Glutamatergic neuron (in vitro differentiated cells): ENCODE measurements at regions not wholly inside any gene's neighbourhood (a gene's known extent, or its start where the extent isn't known, plus 50 kb on each side); places are given as distances from the start of the nearest gene placed in this dataset.

Experiments used
- DNase-seq: peaks from one replicate; pipeline ENCODE4 v3.0.0; 2022
- H3K27ac Mint-ChIP-seq: one replicate; pipeline ENCODE4 v1.8.0; 2020; ENCODE audit warnings: mild to moderate bottlenecking, mixed read lengths, inconsistent platforms; ENCODE audit not compliant: unreplicated experiment
- H3K27me3 Mint-ChIP-seq: one replicate; pipeline ENCODE4 v1.8.0; 2020; ENCODE audit warnings: mild to moderate bottlenecking, moderate library complexity, mixed read lengths, inconsistent platforms; ENCODE audit not compliant: unreplicated experiment
- H3K36me3 Mint-ChIP-seq: one replicate; pipeline ENCODE4 v1.8.0; 2020; ENCODE audit warnings: mild to moderate bottlenecking, mixed read lengths, inconsistent platforms; ENCODE audit not compliant: unreplicated experiment
- H3K4me1 Mint-ChIP-seq: one replicate; pipeline ENCODE4 v1.8.0; 2020; ENCODE audit warnings: mild to moderate bottlenecking, low read depth, mixed read lengths, inconsistent platforms; ENCODE audit not compliant: unreplicated experiment
- H3K4me3 Mint-ChIP-seq: one replicate; pipeline ENCODE4 v1.8.0; 2020; ENCODE audit warnings: mild to moderate bottlenecking, mixed read lengths, inconsistent platforms; ENCODE audit not compliant: unreplicated experiment
- H3K9me3 Mint-ChIP-seq: one replicate; pipeline ENCODE4 v1.8.0; 2020; ENCODE audit warnings: mild to moderate bottlenecking, moderate library complexity, mixed read lengths, inconsistent platforms; ENCODE audit not compliant: unreplicated experiment
- CTCF ChIP-seq: fragments of 200-600 bp; sonication (generic); IDR thresholded peaks from one replicate; pipeline ENCODE4 v1.5.0; 2021; ENCODE audit not compliant: partially characterized antibody, unreplicated experiment

GRCh38 chr5:104987074-104987473 lies 1424.5 kb upstream of the NUDT12 start:
- Mint-ChIP-seq H3K9me3 (no peaks in the 10 kb centered on the region), H3K27ac (no peak overlapping the region), H3K36me3 (peaks cover 5% of the 10 kb centered on the region), H3K4me1 (no peaks in the 10 kb centered on the region), H3K4me3 (no peak overlapping the region), H3K27me3 (no peaks in the 10 kb centered on the region)
- no peak for TF ChIP-seq CTCF
- no peak for DNase-seq

- Mint-ChIP-seq H3K27ac (no peak overlapping the region), H3K9me3 (no peaks in the 10 kb centered on the region), H3K4me3 (no peak overlapping the region), H3K27me3 (no peaks in the 10 kb centered on the region), H3K36me3 (no peaks in the 10 kb centered on the region), H3K4me1 (no peaks in the 10 kb centered on the region)
- TF ChIP-seq CTCF = no peak
- DNase-seq = no peak
Observed at GRCh38 chr5:104977529-104977928, 1414.9 kb upstream of the NUDT12 start.

- Mint-ChIP-seq H3K4me1 (no peaks in the 10 kb centered on the region), H3K27ac (no peak overlapping the region), H3K27me3 (no peaks in the 10 kb centered on the region), H3K36me3 (no peaks in the 10 kb centered on the region), H3K4me3 (no peak overlapping the region), H3K9me3 (no peaks in the 10 kb centered on the region)
- TF ChIP-seq CTCF = no peak
- DNase-seq = no peak
Observed at GRCh38 chr5:104967806-104968410, 1405.3 kb upstream of the NUDT12 start.

- TF ChIP-seq CTCF = no peak
- H3K4me1 Mint-ChIP-seq = no peaks in the 10 kb centered on the region
- no peak overlapping the region for H3K27ac Mint-ChIP-seq
- no peak for DNase-seq
- no peaks in the 10 kb centered on the region for H3K36me3 Mint-ChIP-seq
- H3K27me3 Mint-ChIP-seq = no peaks in the 10 kb centered on the region
- no peak overlapping the region for H3K4me3 Mint-ChIP-seq
- no peaks in the 10 kb centered on the region for H3K9me3 Mint-ChIP-seq
Observed at GRCh38 chr5:104965006-104965405, 1402.4 kb upstream of the NUDT12 start.

- Mint-ChIP-seq H3K27me3 (no peaks in the 10 kb centered on the region), H3K27ac (no peak overlapping the region), H3K36me3 (no peaks in the 10 kb centered on the region), H3K4me1 (peaks cover 1% of the 10 kb centered on the region), H3K9me3 (peaks cover 3% of the 10 kb centered on the region), H3K4me3 (no peak overlapping the region)
- DNase-seq = no peak
- TF ChIP-seq CTCF = no peak
Observed at GRCh38 chr5:104955479-104955878, 1392.9 kb upstream of the NUDT12 start.
